ENCODE measurements at regions not wholly inside any gene's neighbourhood (a gene's known extent, or its start where the extent isn't known, plus 50 kb on each side); places are given as distances from the start of the nearest gene placed in this dataset.
"Not testable (repeated sequence)": the region's sequence is repeated elsewhere in the genome, so short reads cannot be mapped to it uniquely, and the experiment has no call there.

- TF ChIP-seq EZH2 (IDR thresholded peaks at IDR 0.05; ENCODE audit: borderline replicate concordance, low read depth, low read length, severe bottlenecking): no peak
- TF ChIP-seq, protein P1, sequence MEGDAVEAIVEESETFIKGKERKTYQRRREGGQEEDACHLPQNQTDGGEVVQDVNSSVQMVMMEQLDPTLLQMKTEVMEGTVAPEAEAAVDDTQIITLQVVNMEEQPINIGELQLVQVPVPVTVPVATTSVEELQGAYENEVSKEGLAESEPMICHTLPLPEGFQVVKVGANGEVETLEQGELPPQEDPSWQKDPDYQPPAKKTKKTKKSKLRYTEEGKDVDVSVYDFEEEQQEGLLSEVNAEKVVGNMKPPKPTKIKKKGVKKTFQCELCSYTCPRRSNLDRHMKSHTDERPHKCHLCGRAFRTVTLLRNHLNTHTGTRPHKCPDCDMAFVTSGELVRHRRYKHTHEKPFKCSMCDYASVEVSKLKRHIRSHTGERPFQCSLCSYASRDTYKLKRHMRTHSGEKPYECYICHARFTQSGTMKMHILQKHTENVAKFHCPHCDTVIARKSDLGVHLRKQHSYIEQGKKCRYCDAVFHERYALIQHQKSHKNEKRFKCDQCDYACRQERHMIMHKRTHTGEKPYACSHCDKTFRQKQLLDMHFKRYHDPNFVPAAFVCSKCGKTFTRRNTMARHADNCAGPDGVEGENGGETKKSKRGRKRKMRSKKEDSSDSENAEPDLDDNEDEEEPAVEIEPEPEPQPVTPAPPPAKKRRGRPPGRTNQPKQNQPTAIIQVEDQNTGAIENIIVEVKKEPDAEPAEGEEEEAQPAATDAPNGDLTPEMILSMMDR (IDR thresholded peaks at IDR 0.05; ENCODE audit: borderline replicate concordance, extremely low read depth, low read length, poor library complexity, severe bottlenecking): no peak
Observed at GRCh38 chr6:935582-935981, 242.6 kb upstream of the EXOC2 start.

GRCh38 chr6:934686-935085 is 241.7 kb upstream of the EXOC2 start:
- H3K27ac ChIP-seq (ENCODE audit: low read length): no peak overlapping the region
- peaks cover 3% of the 10 kb centered on the region; the same call in 1 of the 2 replicates for H4K20me1 ChIP-seq (ENCODE audit: insufficient read depth, low read length)
- H3K27me3 ChIP-seq (ENCODE audit: insufficient read depth, low read length, poor library complexity): peaks cover 16% of the 10 kb centered on the region
- H3K4me1 ChIP-seq (ENCODE audit: insufficient read depth, low read length): no peaks in the 10 kb centered on the region
- ATAC-seq (ENCODE audit: insufficient read depth, low read depth): no peak
- H3K79me2 ChIP-seq (ENCODE audit: insufficient read depth, low read length): no peaks in the 10 kb centered on the region
- no peak overlapping the region for H3K4me3 ChIP-seq (ENCODE audit: low read depth in 1 of 2, low read length in 2 of 2)
- H3K9ac ChIP-seq (ENCODE audit: low read depth, low read length): no peak overlapping the region
- no peak overlapping the region for H3K4me2 ChIP-seq (ENCODE audit: insufficient read depth, low read length)
- no peaks in the 10 kb centered on the region for H3K36me3 ChIP-seq (ENCODE audit: insufficient read depth, low read length)
- TF ChIP-seq, protein P1 (IDR thresholded peaks at IDR 0.05; ENCODE audit: borderline replicate concordance, extremely low read depth, low read length, poor library complexity, severe bottlenecking): no peak
- no peak for TF ChIP-seq EZH2 (IDR thresholded peaks at IDR 0.05; ENCODE audit: borderline replicate concordance, low read depth, low read length, severe bottlenecking)
- no peak overlapping the region for H2AFZ ChIP-seq (ENCODE audit: low read depth, low read length)
- no peak for DNase-seq
- no peaks in the 10 kb centered on the region for H3K9me3 ChIP-seq (ENCODE audit: insufficient read depth, low read length, severe bottlenecking)

More at GRCh38 chr6:935582-935981, 242.6 kb upstream of the EXOC2 start:
- no peak for ATAC-seq (ENCODE audit: insufficient read depth, low read depth)
- Histone ChIP-seq H2AFZ (ENCODE audit: low read depth, low read length) (no peak overlapping the region), H3K4me3 (ENCODE audit: low read depth in 1 of 2, low read length in 2 of 2) (no peak overlapping the region), H3K4me2 (ENCODE audit: insufficient read depth, low read length) (no peak overlapping the region), H3K27me3 (ENCODE audit: insufficient read depth, low read length, poor library complexity) (peaks cover 18% of the 10 kb centered on the region), H4K20me1 (ENCODE audit: insufficient read depth, low read length) (peaks cover 3% of the 10 kb centered on the region; the same call in 1 of the 2 replicates), H3K27ac (ENCODE audit: low read length) (no peak overlapping the region), H3K9ac (ENCODE audit: low read depth, low read length) (no peak overlapping the region), H3K4me1 (ENCODE audit: insufficient read depth, low read length) (no peaks in the 10 kb centered on the region), H3K36me3 (ENCODE audit: insufficient read depth, low read length) (no peaks in the 10 kb centered on the region), H3K9me3 (ENCODE audit: insufficient read depth, low read length, severe bottlenecking) (no peaks in the 10 kb centered on the region), H3K79me2 (ENCODE audit: insufficient read depth, low read length) (no peaks in the 10 kb centered on the region)
- DNase-seq: no peak

- H3K4me2 ChIP-seq (ENCODE audit: insufficient read depth, low read length); DNase-seq: not testable (repeated sequence)
- H3K27me3 ChIP-seq (ENCODE audit: insufficient read depth, low read length, poor library complexity): peaks cover 13% of the 10 kb centered on the region
Observed at GRCh38 chr6:931919-932318, 239.0 kb upstream of the EXOC2 start.

GRCh38 chr6:927157-927556 is 234.2 kb upstream of the EXOC2 start:
- no peaks in the 10 kb centered on the region for H3K79me2 ChIP-seq (ENCODE audit: insufficient read depth, low read length)
- no peaks in the 10 kb centered on the region for H3K9me3 ChIP-seq (ENCODE audit: insufficient read depth, low read length, severe bottlenecking)
- no peak for ATAC-seq (ENCODE audit: insufficient read depth, low read depth)
- no peaks in the 10 kb centered on the region for H4K20me1 ChIP-seq (ENCODE audit: insufficient read depth, low read length)
- no peak overlapping the region for H3K9ac ChIP-seq (ENCODE audit: low read depth, low read length)
- no peaks in the 10 kb centered on the region for H3K4me1 ChIP-seq (ENCODE audit: insufficient read depth, low read length)
- no peak overlapping the region for H3K4me3 ChIP-seq (ENCODE audit: low read depth in 1 of 2, low read length in 2 of 2)
- no peak overlapping the region for H2AFZ ChIP-seq (ENCODE audit: low read depth, low read length)
- H3K36me3 ChIP-seq (ENCODE audit: insufficient read depth, low read length): no peaks in the 10 kb centered on the region
- no peak for DNase-seq
- TF ChIP-seq, protein P1 (IDR thresholded peaks at IDR 0.05; ENCODE audit: borderline replicate concordance, extremely low read depth, low read length, poor library complexity, severe bottlenecking): no peak
- no peak for TF ChIP-seq EZH2 (IDR thresholded peaks at IDR 0.05; ENCODE audit: borderline replicate concordance, low read depth, low read length, severe bottlenecking)
- no peak overlapping the region for H3K27ac ChIP-seq (ENCODE audit: low read length)
- no peaks in the 10 kb centered on the region for H3K27me3 ChIP-seq (ENCODE audit: insufficient read depth, low read length, poor library complexity)
- H3K4me2 ChIP-seq (ENCODE audit: insufficient read depth, low read length): no peak overlapping the region

More at GRCh38 chr6:931919-932318, 239.0 kb upstream of the EXOC2 start:
- not testable (repeated sequence) for H3K9me3 ChIP-seq (ENCODE audit: insufficient read depth, low read length, severe bottlenecking); H3K79me2 ChIP-seq (ENCODE audit: insufficient read depth, low read length); H3K4me1 ChIP-seq (ENCODE audit: insufficient read depth, low read length); H4K20me1 ChIP-seq (ENCODE audit: insufficient read depth, low read length); H2AFZ ChIP-seq (ENCODE audit: low read depth, low read length); H3K27ac ChIP-seq (ENCODE audit: low read length); H3K9ac ChIP-seq (ENCODE audit: low read depth, low read length); ATAC-seq (ENCODE audit: insufficient read depth, low read depth); H3K36me3 ChIP-seq (ENCODE audit: insufficient read depth, low read length); H3K4me3 ChIP-seq (ENCODE audit: low read depth in 1 of 2, low read length in 2 of 2)

Data from DND-41 (cell line).